B cell (primary cell): ENCODE measurements at regions not wholly inside any gene's neighbourhood (a gene's known extent, or its start where the extent isn't known, plus 50 kb on each side); places are given as distances from the start of the nearest gene placed in this dataset.

Source experiments
- EZH2 ChIP-seq: IDR thresholded peaks from 2 replicates; pipeline ENCODE4 v1.6.1; 2012; ENCODE audit warnings: borderline replicate concordance, low read depth, mild to moderate bottlenecking, moderate library complexity, low read length; ENCODE audit not compliant: insufficient read depth, poor library complexity, severe bottlenecking
- TF ChIP-seq, protein P1 (sequence below): fragments of 200-600 bp; IDR thresholded peaks from one replicate; pipeline ENCODE4 v1.8.0; 2022; ENCODE audit warnings: antibody characterized with exemption, mild to moderate bottlenecking

DNA sequence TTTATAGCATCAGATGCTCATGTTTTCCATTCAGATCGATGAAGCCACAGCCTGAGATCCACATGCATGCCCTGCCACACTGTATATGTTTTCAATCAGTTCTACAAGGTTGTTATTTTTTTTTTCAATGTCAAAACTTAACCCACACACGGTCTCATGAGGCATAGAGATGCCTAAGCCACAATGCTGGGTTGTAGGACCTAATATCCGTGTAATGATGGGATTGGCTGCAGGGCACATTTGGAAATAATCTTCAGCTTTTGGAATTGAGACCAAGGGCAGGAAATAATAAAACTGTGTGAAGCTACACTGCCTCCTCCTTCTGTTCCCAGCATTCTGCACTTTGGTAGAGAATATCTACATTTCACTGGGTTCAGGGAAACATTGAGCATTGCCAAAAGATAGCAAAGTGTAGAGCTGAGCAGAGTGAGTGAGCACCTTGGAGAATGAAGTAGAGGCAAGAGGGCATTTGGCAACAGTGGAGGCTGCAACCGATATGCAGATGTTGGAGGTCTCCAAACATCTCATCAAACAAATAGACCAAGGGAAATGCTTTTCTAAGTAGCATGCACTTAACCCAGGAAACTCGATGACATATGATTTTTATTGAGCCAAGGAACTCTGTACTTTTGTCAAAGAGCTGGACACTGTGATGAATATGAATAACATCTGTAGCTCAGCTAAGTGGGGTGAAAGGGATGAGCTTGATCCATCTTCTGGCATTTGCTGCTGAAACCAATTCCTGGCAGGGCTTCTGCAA, 176.7 kb downstream of the LYPLAL1 start:
- TF ChIP-seq, protein P1, sequence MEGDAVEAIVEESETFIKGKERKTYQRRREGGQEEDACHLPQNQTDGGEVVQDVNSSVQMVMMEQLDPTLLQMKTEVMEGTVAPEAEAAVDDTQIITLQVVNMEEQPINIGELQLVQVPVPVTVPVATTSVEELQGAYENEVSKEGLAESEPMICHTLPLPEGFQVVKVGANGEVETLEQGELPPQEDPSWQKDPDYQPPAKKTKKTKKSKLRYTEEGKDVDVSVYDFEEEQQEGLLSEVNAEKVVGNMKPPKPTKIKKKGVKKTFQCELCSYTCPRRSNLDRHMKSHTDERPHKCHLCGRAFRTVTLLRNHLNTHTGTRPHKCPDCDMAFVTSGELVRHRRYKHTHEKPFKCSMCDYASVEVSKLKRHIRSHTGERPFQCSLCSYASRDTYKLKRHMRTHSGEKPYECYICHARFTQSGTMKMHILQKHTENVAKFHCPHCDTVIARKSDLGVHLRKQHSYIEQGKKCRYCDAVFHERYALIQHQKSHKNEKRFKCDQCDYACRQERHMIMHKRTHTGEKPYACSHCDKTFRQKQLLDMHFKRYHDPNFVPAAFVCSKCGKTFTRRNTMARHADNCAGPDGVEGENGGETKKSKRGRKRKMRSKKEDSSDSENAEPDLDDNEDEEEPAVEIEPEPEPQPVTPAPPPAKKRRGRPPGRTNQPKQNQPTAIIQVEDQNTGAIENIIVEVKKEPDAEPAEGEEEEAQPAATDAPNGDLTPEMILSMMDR = no peak
- no peak for TF ChIP-seq EZH2
